GM18870 (cell line): ENCODE measurements at regions not wholly inside any gene's neighbourhood (a gene's known extent, or its start where the extent isn't known, plus 50 kb on each side); places are given as distances from the start of the nearest gene placed in this dataset.
A peak's percentile ranks its signal among the peaks of the same experiment; 100 is the strongest.
"Not testable (repeated sequence)": the region's sequence is repeated elsewhere in the genome, so short reads cannot be mapped to it uniquely, and the experiment has no call there.

Experiments
- ATAC-seq: cut with Tn5 transposase; IDR thresholded peaks from one replicate; pipeline ENCODE4 v1.9.1; 2021; ENCODE audit warnings: moderate library complexity; ENCODE audit not compliant: unreplicated experiment

GRCh38 chr7:83832009-83832408, 183.1 kb upstream of the SEMA3E start:
- ATAC-seq = no peak

- ATAC-seq = no peak
Measured at GRCh38 chr7:83827036-83827435, 178.1 kb upstream of the SEMA3E start.

- ATAC-seq = no peak
Measured at GRCh38 chr7:83824214-83824613, 175.3 kb upstream of the SEMA3E start.

GRCh38 chr7:83821866-83822265, 172.9 kb upstream of the SEMA3E start:
- no peak for ATAC-seq

GRCh38 chr7:83820641-83821040, 171.7 kb upstream of the SEMA3E start:
- ATAC-seq = no peak

- no peak for ATAC-seq
Measured at GRCh38 chr7:83819911-83820310, 171.0 kb upstream of the SEMA3E start.

GRCh38 chr7:83814480-83814879, 165.5 kb upstream of the SEMA3E start:
- ATAC-seq = no peak

GRCh38 chr7:83812563-83812962, 163.6 kb upstream of the SEMA3E start:
- not testable (repeated sequence) for ATAC-seq

- ATAC-seq = no peak
Measured at GRCh38 chr7:83808982-83809381, 160.0 kb upstream of the SEMA3E start.

- no peak for ATAC-seq
Measured at GRCh38 chr7:83807774-83808173, 158.8 kb upstream of the SEMA3E start.

- no peak for ATAC-seq
Measured at GRCh38 chr7:83806538-83806937, 157.6 kb upstream of the SEMA3E start.

- no peak for ATAC-seq
Measured at GRCh38 chr7:83799333-83799732, 150.4 kb upstream of the SEMA3E start.

- peak; percentile 59 for ATAC-seq
Measured at GRCh38 chr7:83798489-83798888, 149.6 kb upstream of the SEMA3E start.

- ATAC-seq = peak; percentile 57
Measured at GRCh38 chr7:83796760-83797159, 147.8 kb upstream of the SEMA3E start.

- no peak for ATAC-seq
Measured at GRCh38 chr7:83794829-83795228, 145.9 kb upstream of the SEMA3E start.

GRCh38 chr7:83793558-83793957, 144.6 kb upstream of the SEMA3E start:
- ATAC-seq = no peak

GRCh38 chr7:83791737-83792136, 142.8 kb upstream of the SEMA3E start:
- no peak for ATAC-seq

GRCh38 chr7:83786858-83787257, 137.9 kb upstream of the SEMA3E start:
- no peak for ATAC-seq

GRCh38 chr7:83782628-83783027, 133.7 kb upstream of the SEMA3E start:
- ATAC-seq = no peak

GRCh38 chr7:83778073-83778443, 129.1 kb upstream of the SEMA3E start:
- no peak for ATAC-seq

GRCh38 chr7:83777406-83778072, 128.6 kb upstream of the SEMA3E start:
- no peak for ATAC-seq

GRCh38 chr7:83769407-83769806, 120.5 kb upstream of the SEMA3E start:
- no peak for ATAC-seq

GRCh38 chr7:83751217-83751616, 102.3 kb upstream of the SEMA3E start:
- no peak for ATAC-seq
